ENCODE measurements at regions not wholly inside any gene's neighbourhood (a gene's known extent, or its start where the extent isn't known, plus 50 kb on each side); places are given as distances from the start of the nearest gene placed in this dataset.

- Histone ChIP-seq H3K4me3 (ENCODE audit: insufficient read depth, low read length, poor library complexity, severe bottlenecking) (no peak overlapping the region), H3F3A (ENCODE audit: insufficient read depth) (no peaks in the 10 kb centered on the region), H3K9me2 (replicated peaks; ENCODE audit: insufficient read depth, low read length) (no peaks in the 10 kb centered on the region), H3K27me3 (ENCODE audit: low read length) (no peaks in the 10 kb centered on the region), H3K36me3 (ENCODE audit: low read length) (no peaks in the 10 kb centered on the region; the same call in 1 of the 2 replicates), H3K27ac (ENCODE audit: low read depth, low read length) (no peak overlapping the region), H4K20me1 (ENCODE audit: low read depth, low read length) (peaks cover 9% of the 10 kb centered on the region; the same call in 1 of the 2 replicates), H3K9ac (ENCODE audit: low read length) (no peak overlapping the region), H2AFZ (ENCODE audit: low read depth, low read length, severe bottlenecking) (no peak overlapping the region), H3K4me2 (ENCODE audit: low read depth, low read length, poor library complexity, severe bottlenecking) (no peak overlapping the region), H3K79me2 (ENCODE audit: insufficient read depth, low read length) (no peaks in the 10 kb centered on the region), H3K9me3 (ENCODE audit: insufficient read depth, low read length) (no peaks in the 10 kb centered on the region)
- no peak for TF ChIP-seq CTCF (IDR thresholded peaks at IDR 0.05; ENCODE audit: insufficient read depth, low read length, poor library complexity, severe bottlenecking)
- no peak for TF ChIP-seq EZH2phosphoT487 (conservative IDR thresholded peaks at IDR 0.05; ENCODE audit: low read length)
Observed at GRCh38 chr7:86328801-86329433, 314.8 kb upstream of the GRM3 start.

- H2AFZ ChIP-seq (ENCODE audit: low read depth, low read length, severe bottlenecking): no peak overlapping the region
- no peak overlapping the region for H3K27ac ChIP-seq (ENCODE audit: low read depth, low read length)
- no peaks in the 10 kb centered on the region; the same call in 1 of the 2 replicates for H3K36me3 ChIP-seq (ENCODE audit: low read length)
- H3K4me3 ChIP-seq (ENCODE audit: insufficient read depth, low read length, poor library complexity, severe bottlenecking): no peak overlapping the region
- no peaks in the 10 kb centered on the region for H3K9me3 ChIP-seq (ENCODE audit: insufficient read depth, low read length)
- TF ChIP-seq EZH2phosphoT487 (conservative IDR thresholded peaks at IDR 0.05; ENCODE audit: low read length): no peak
- TF ChIP-seq CTCF (IDR thresholded peaks at IDR 0.05; ENCODE audit: insufficient read depth, low read length, poor library complexity, severe bottlenecking): no peak
- H3F3A ChIP-seq (ENCODE audit: insufficient read depth): no peaks in the 10 kb centered on the region
- H3K27me3 ChIP-seq (ENCODE audit: low read length): no peaks in the 10 kb centered on the region
- no peak overlapping the region for H3K4me2 ChIP-seq (ENCODE audit: low read depth, low read length, poor library complexity, severe bottlenecking)
- no peaks in the 10 kb centered on the region for H3K9me2 ChIP-seq (replicated peaks; ENCODE audit: insufficient read depth, low read length)
- no peaks in the 10 kb centered on the region for H3K79me2 ChIP-seq (ENCODE audit: insufficient read depth, low read length)
- H3K9ac ChIP-seq (ENCODE audit: low read length): no peak overlapping the region
- peaks cover 9% of the 10 kb centered on the region; the same call in 1 of the 2 replicates for H4K20me1 ChIP-seq (ENCODE audit: low read depth, low read length)
Observed at GRCh38 chr7:86326847-86327246, 316.9 kb upstream of the GRM3 start.

GRCh38 chr7:86320889-86321288, 322.8 kb upstream of the GRM3 start:
- Histone ChIP-seq H3K9me2 (replicated peaks; ENCODE audit: insufficient read depth, low read length) (no peaks in the 10 kb centered on the region), H3K4me3 (ENCODE audit: insufficient read depth, low read length, poor library complexity, severe bottlenecking) (no peak overlapping the region), H3K27ac (ENCODE audit: low read depth, low read length) (no peak overlapping the region), H3K4me2 (ENCODE audit: low read depth, low read length, poor library complexity, severe bottlenecking) (no peak overlapping the region), H3F3A (ENCODE audit: insufficient read depth) (no peaks in the 10 kb centered on the region), H3K36me3 (ENCODE audit: low read length) (no peaks in the 10 kb centered on the region), H3K79me2 (ENCODE audit: insufficient read depth, low read length) (no peaks in the 10 kb centered on the region), H3K9ac (ENCODE audit: low read length) (no peak overlapping the region), H3K9me3 (ENCODE audit: insufficient read depth, low read length) (no peaks in the 10 kb centered on the region), H2AFZ (ENCODE audit: low read depth, low read length, severe bottlenecking) (no peak overlapping the region), H4K20me1 (ENCODE audit: low read depth, low read length) (no peaks in the 10 kb centered on the region; the same call in 1 of the 2 replicates), H3K27me3 (ENCODE audit: low read length) (no peaks in the 10 kb centered on the region)
- TF ChIP-seq CTCF (IDR thresholded peaks at IDR 0.05; ENCODE audit: insufficient read depth, low read length, poor library complexity, severe bottlenecking) (no peak), EZH2phosphoT487 (conservative IDR thresholded peaks at IDR 0.05; ENCODE audit: low read length) (no peak)

All from SU-DHL-6 (cell line).